ENCODE measurements at regions not wholly inside any gene's neighbourhood (a gene's known extent, or its start where the extent isn't known, plus 50 kb on each side); places are given as distances from the start of the nearest gene placed in this dataset.
A peak's percentile ranks its signal among the peaks of the same experiment; 100 is the strongest.

GRCh38 chr2:55111230-55111569, 60.9 kb upstream of the RTN4 start:
- H3K4me2 ChIP-seq (ENCODE audit: low read depth, low read length): peak overlapping the region; percentile 98
- BruUV-seq (replicated peaks): no TSS peak
- FAIRE-seq: no peak

DNA sequence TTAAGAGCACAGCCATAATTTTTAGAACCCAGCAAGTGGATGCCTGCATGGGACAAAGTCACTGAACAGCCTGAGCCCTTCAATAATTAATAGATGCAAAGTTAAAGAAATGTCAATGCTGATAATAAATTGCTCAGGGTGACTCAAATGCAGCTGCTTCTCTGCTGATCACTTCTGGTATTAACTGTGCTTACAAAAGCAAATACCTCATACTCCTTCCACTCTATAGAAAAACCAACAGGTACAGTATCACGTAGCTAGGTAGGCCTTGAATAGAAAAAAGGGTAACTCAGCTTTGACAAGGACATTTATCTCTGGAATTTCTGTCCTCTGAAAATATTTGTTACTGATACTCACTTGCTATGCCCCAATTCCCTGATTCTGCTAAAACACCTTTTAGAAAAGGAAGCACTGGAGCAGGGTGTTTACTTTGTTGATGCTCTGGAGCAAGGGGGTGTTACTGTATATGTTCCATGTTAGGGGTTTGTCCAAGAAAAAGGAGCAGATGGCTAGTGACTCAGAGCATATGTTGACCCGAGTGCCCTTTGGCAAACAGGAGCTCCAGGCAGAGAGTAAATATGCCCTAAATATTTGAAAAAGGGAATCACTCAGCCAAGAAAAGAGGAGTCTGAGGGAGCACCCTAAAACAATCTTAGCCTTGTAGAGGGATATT, 59.1 kb upstream of the RTN4 start:
- FAIRE-seq (peak; percentile 28), ATAC-seq (peak; percentile 70), DNase-seq (ENCODE audit: low spot score) (peak; percentile 89)
- no peaks in the 10 kb centered on the region for H3K36me3 ChIP-seq (replicated peaks in 1 of 2; ENCODE audit: control insufficient read depth in 1 of 2, insufficient read depth in 2 of 2, low read length in 2 of 2)
- H3K9ac ChIP-seq (ENCODE audit: insufficient read depth, low read depth, low read length): no peak overlapping the region
- H3K4me3 ChIP-seq (replicated peaks in 1 of 3; ENCODE audit: insufficient read depth in 1 of 3, low read depth in 2 of 3, low read length in 3 of 3): no peak overlapping the region
- peak overlapping the region; percentile 2; the same call in 1 of the 2 replicates for H3K4me2 ChIP-seq (ENCODE audit: low read depth, low read length)
- peaks cover 0 to 9% of the 10 kb centered on the region in 2 experiments; a peak in 2 of 5 replicates for H3K27me3 ChIP-seq (ENCODE audit: control insufficient read depth in 1 of 2, insufficient read depth in 2 of 2, low read length in 2 of 2)
- in situ Hi-C loops (cut with HindIII; ENCODE audit: extremely low pct_ligation_motif_present, low pct_unique_long_range_greater_than_20kb): no loop called here
- POLR2A ChIA-PET: interaction anchor here (0.8 to 1.4 kb wide), 4 partner anchors 18 to 61 kb away, joined by 3 to 8 read pairs (median 6); partner anchors contain the start of gene RTN4
- 0% methylated on average over 2 of the region's 2 CpGs for WGBS (ENCODE audit: low lambda C conversion rate)
- H4K20me1 ChIP-seq (ENCODE audit: insufficient read depth, low read length): peaks cover 4% of the 10 kb centered on the region; the same call in 1 of the 2 replicates
- BruUV-seq (replicated peaks): no TSS peak
- CTCF ChIA-PET (ENCODE audit: low intra/inter-chr PET ratio, low total read pairs): no interaction called here
- no peaks in the 10 kb centered on the region for H3K9me3 ChIP-seq (ENCODE audit: low read length)
- H2AFZ ChIP-seq (ENCODE audit: low read length): no peak overlapping the region
- intact Hi-C loops (cut with micrococcal nuclease; ENCODE audit: unreplicated experiment): no loop called here
- no peak overlapping the region for H3K27ac ChIP-seq (ENCODE audit: extremely low read length, insufficient read depth, low read length)
- no peaks in the 10 kb centered on the region for H3K79me2 ChIP-seq (ENCODE audit: insufficient read depth, low read length)
- peaks cover 69% of the 10 kb centered on the region for H3K4me1 ChIP-seq (ENCODE audit: insufficient read depth, low read length)
- no peak for TF ChIP-seq ZNF563 (CRISPR knock-in tag; IDR thresholded peaks at IDR 0.05)
- TF ChIP-seq NR0B2 (CRISPR knock-in tag; IDR thresholded peaks at IDR 0.05): no peak
- TF ChIP-seq NFE2L1 (CRISPR knock-in tag; IDR thresholded peaks at IDR 0.05; ENCODE audit: borderline replicate concordance): no peak
- no peak for TF ChIP-seq CBX5 (CRISPR knock-in tag; IDR thresholded peaks at IDR 0.05; ENCODE audit: borderline replicate concordance)
- no peak for TF ChIP-seq ZFP90 (CRISPR knock-in tag; IDR thresholded peaks at IDR 0.05; ENCODE audit: borderline replicate concordance)
- no peak for TF ChIP-seq ZFP36L2 (CRISPR knock-in tag; IDR thresholded peaks at IDR 0.05)
- no peak for TF ChIP-seq KAT8 (CRISPR knock-in tag; IDR thresholded peaks at IDR 0.05)
- no peak for TF ChIP-seq ARNT (IDR thresholded peaks at IDR 0.05)
- TF ChIP-seq, protein P1, sequence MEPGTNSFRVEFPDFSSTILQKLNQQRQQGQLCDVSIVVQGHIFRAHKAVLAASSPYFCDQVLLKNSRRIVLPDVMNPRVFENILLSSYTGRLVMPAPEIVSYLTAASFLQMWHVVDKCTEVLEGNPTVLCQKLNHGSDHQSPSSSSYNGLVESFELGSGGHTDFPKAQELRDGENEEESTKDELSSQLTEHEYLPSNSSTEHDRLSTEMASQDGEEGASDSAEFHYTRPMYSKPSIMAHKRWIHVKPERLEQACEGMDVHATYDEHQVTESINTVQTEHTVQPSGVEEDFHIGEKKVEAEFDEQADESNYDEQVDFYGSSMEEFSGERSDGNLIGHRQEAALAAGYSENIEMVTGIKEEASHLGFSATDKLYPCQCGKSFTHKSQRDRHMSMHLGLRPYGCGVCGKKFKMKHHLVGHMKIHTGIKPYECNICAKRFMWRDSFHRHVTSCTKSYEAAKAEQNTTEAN (CRISPR knock-in tag; conservative IDR thresholded peaks at IDR 0.05): no peak
- TF ChIP-seq ZNF678 (CRISPR knock-in tag; IDR thresholded peaks at IDR 0.05): no peak
- TF ChIP-seq AKAP8 (CRISPR knock-in tag; IDR thresholded peaks at IDR 0.05): no peak
- TF ChIP-seq CEBPG (CRISPR knock-in tag; IDR thresholded peaks at IDR 0.05): no peak; the same call in 1 of the 2 replicates
- no peak for TF ChIP-seq ZNF543 (CRISPR knock-in tag; IDR thresholded peaks at IDR 0.05)
- no peak for TF ChIP-seq RELA (CRISPR knock-in tag; IDR thresholded peaks at IDR 0.05)

More at GRCh38 chr2:55111230-55111569, 60.9 kb upstream of the RTN4 start:
- Histone ChIP-seq H3K27ac (ENCODE audit: extremely low read length, insufficient read depth, low read length) (no peak overlapping the region), H3K4me3 (replicated peaks in 1 of 3; ENCODE audit: insufficient read depth in 1 of 3, low read depth in 2 of 3, low read length in 3 of 3) (peak overlapping the region in 2 of 3 experiments; percentile 39 to 58; a peak in 2 of 6 replicates), H2AFZ (ENCODE audit: low read length) (peak overlapping the region; percentile 32), H4K20me1 (ENCODE audit: insufficient read depth, low read length) (peaks cover 4% of the 10 kb centered on the region; the same call in 1 of the 2 replicates), H3K4me1 (ENCODE audit: insufficient read depth, low read length) (peaks cover 72% of the 10 kb centered on the region), H3K9ac (ENCODE audit: insufficient read depth, low read depth, low read length) (peak overlapping the region; percentile 27), H3K27me3 (ENCODE audit: control insufficient read depth in 1 of 2, insufficient read depth in 2 of 2, low read length in 2 of 2) (peaks cover 0 to 12% of the 10 kb centered on the region in 2 experiments; a peak in 3 of 5 replicates), H3K79me2 (ENCODE audit: insufficient read depth, low read length) (no peaks in the 10 kb centered on the region), H3K36me3 (replicated peaks in 1 of 2; ENCODE audit: control insufficient read depth in 1 of 2, insufficient read depth in 2 of 2, low read length in 2 of 2) (no peaks in the 10 kb centered on the region), H3K9me3 (ENCODE audit: low read length) (no peaks in the 10 kb centered on the region)
- 69% methylated on average over 4 of the region's 4 CpGs for WGBS (ENCODE audit: low lambda C conversion rate)
- in situ Hi-C loops (cut with HindIII; ENCODE audit: extremely low pct_ligation_motif_present, low pct_unique_long_range_greater_than_20kb) (no loop called here), intact Hi-C loops (cut with micrococcal nuclease; ENCODE audit: unreplicated experiment) (loop anchor here (5.0 kb wide), 1 partner anchor 94 kb away; no protein-coding TSS in a partner anchor)
- ChIA-PET POLR2A (interaction anchor here (0.8 to 1.5 kb wide), 2 partner anchors 10 to 61 kb away, joined by 4 to 5 read pairs; partner anchors contain the start of gene RTN4), CTCF (ENCODE audit: low intra/inter-chr PET ratio, low total read pairs) (no interaction called here)
- no peak for TF ChIP-seq ASH2L (IDR thresholded peaks at IDR 0.05; ENCODE audit: insufficient read length, low read depth, low read length)
- no peak for TF ChIP-seq MLLT10 (CRISPR knock-in tag; IDR thresholded peaks at IDR 0.05)
- 0 out of 2 replicates have a peak, but pooled peaks have one; percentile 27 for TF ChIP-seq CBX2 (IDR thresholded peaks at IDR 0.05; ENCODE audit: low read depth, low read length)
- no peak for TF ChIP-seq CBX2 (CRISPR knock-in tag; IDR thresholded peaks at IDR 0.05; ENCODE audit: low read depth)
- TF ChIP-seq, protein P2, sequence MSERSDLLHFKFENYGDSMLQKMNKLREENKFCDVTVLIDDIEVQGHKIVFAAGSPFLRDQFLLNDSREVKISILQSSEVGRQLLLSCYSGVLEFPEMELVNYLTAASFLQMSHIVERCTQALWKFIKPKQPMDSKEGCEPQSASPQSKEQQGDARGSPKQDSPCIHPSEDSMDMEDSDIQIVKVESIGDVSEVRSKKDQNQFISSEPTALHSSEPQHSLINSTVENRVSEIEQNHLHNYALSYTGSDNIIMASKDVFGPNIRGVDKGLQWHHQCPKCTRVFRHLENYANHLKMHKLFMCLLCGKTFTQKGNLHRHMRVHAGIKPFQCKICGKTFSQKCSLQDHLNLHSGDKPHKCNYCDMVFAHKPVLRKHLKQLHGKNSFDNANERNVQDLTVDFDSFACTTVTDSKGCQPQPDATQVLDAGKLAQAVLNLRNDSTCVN (CRISPR knock-in tag; IDR thresholded peaks at IDR 0.05; ENCODE audit: borderline replicate concordance): no peak
- ATAC-seq (no peak), DNase-seq (ENCODE audit: low spot score) (no peak)

All from HepG2 (cell line).